Cardiac muscle cell (in vitro differentiated cells and primary cell): ENCODE measurements at regions not wholly inside any gene's neighbourhood (a gene's known extent, or its start where the extent isn't known, plus 50 kb on each side); places are given as distances from the start of the nearest gene placed in this dataset.

Experiments used
- DNase-seq, 2 donors: peaks; one replicate each; pipeline versions ENCODE4 v3.0.0 to v3.0.0-alpha.2; 2010 to 2017; ENCODE audit warnings: low read depth in 1 of 2, low spot score in 1 of 2
- H3K27ac ChIP-seq: fragments of 200-600 bp; sonication (generic); 2 replicates; pipeline ENCODE4 v1.5.1; 2016
- H3K27me3 ChIP-seq: fragments of 200-600 bp; sonication (generic); 2 replicates; pipeline ENCODE4 v1.6.0; 2016; ENCODE audit warnings: control low read depth
- H3K36me3 ChIP-seq: fragments of 200-600 bp; sonication (generic); 2 replicates; pipeline ENCODE4 v1.5.1; 2016; ENCODE audit warnings: control low read depth
- H3K4me1 ChIP-seq: fragments of 200-600 bp; sonication (generic); 2 replicates; pipeline ENCODE4 v1.8.1; 2017; ENCODE audit warnings: low read depth, mild to moderate bottlenecking, mixed run types
- H3K4me3 ChIP-seq: fragments of 200-600 bp; sonication (generic); 2 replicates; pipeline ENCODE4 v1.5.1; 2016; ENCODE audit warnings: mild to moderate bottlenecking
- H3K9me3 ChIP-seq: fragments of 200-600 bp; sonication (generic); 2 replicates; pipeline ENCODE4 v1.5.1; 2017; ENCODE audit warnings: low read depth, mild to moderate bottlenecking, control low read depth
- TF ChIP-seq, protein P1 (sequence below): IDR thresholded peaks from 2 replicates; pipeline ENCODE4 v1.5.1; 2012; ENCODE audit warnings: low read depth, mild to moderate bottlenecking, low read length

DNA sequence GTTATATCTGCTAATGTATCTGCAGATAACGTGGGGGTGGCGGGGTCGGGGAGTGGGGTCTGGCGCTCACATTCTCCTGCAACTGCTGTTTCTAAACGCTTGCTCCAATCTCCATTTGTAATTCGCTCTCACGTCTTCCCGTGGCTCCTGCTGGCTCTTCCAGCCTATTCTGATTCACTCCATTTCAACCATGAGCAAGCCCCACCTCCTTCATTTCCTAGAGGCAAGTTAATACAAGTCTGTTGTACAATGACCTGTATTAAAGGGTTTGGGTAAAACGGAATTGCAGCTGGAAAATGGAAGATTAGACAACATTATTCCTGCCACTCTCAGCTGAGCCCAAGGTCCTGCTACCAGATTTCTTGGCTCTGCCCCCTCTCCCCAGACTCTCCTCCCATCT lies 132.3 kb downstream of the CSNK2A3 start:
- H3K4me3 ChIP-seq, result no peak overlapping the region
- no peak overlapping the region for H3K27ac ChIP-seq
- no peaks in the 10 kb centered on the region for H3K27me3 ChIP-seq
- H3K4me1 ChIP-seq, result no peaks in the 10 kb centered on the region
- H3K9me3 ChIP-seq, result no peaks in the 10 kb centered on the region
- no peak for DNase-seq
- TF ChIP-seq, protein P1, sequence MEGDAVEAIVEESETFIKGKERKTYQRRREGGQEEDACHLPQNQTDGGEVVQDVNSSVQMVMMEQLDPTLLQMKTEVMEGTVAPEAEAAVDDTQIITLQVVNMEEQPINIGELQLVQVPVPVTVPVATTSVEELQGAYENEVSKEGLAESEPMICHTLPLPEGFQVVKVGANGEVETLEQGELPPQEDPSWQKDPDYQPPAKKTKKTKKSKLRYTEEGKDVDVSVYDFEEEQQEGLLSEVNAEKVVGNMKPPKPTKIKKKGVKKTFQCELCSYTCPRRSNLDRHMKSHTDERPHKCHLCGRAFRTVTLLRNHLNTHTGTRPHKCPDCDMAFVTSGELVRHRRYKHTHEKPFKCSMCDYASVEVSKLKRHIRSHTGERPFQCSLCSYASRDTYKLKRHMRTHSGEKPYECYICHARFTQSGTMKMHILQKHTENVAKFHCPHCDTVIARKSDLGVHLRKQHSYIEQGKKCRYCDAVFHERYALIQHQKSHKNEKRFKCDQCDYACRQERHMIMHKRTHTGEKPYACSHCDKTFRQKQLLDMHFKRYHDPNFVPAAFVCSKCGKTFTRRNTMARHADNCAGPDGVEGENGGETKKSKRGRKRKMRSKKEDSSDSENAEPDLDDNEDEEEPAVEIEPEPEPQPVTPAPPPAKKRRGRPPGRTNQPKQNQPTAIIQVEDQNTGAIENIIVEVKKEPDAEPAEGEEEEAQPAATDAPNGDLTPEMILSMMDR, result no peak
- H3K36me3 ChIP-seq, result no peaks in the 10 kb centered on the region

DNA sequence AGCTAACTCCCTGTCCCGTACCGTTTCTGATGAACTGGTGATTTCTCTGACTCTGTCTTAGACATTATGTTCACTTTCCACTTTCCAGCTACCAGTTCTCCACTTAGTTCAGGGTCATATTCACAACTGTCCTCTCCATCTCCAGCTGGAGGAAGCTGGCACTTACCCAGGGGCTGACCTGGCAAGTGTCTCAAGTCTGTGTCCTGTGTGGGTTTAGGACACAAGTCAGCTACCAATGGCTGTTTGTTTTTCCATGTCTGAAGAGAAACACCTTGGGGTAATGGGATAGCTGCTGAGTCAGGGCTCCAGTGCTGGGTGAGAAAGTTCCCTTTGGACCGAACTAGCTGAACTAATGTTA lies 134.4 kb downstream of the CSNK2A3 start:
- Histone ChIP-seq H3K9me3 (no peaks in the 10 kb centered on the region), H3K36me3 (no peaks in the 10 kb centered on the region), H3K4me3 (no peak overlapping the region), H3K27me3 (peaks cover 10% of the 10 kb centered on the region), H3K27ac (no peak overlapping the region), H3K4me1 (no peaks in the 10 kb centered on the region)
- DNase-seq, result no peak
- TF ChIP-seq, protein P1, result no peak

DNA sequence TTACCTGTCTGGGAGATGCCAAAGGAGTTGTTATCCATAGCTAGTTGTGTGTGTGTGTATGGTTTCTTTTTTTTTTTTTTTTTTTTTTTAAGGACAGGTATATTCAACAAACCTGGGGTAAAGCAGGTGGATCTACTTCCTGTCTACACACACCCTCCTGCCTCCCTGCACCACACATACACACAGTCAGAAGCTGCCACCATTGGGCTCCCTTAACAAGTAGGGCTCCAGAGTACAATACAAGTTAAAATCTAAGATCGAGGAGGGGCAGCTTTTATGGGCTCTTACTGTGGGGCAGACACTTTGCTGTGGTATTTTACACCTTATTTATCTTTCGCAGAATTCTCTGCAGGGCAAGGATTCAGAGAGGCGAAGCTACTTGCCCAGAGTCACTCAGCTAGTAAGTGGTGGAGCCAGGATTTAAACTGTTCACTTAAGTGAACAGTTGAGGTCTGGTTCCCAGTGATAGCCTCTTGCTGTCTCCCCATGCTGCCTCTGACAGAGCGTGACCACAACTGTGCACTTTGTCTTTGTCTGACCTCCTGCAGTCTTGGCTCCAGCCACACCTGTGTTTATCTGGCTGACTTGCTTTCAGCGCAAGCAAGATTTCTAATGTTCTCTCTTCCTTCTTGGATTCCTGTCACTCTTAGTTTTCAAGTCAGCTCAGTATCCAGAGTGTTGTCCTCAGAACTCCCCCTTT lies 135.0 kb downstream of the CSNK2A3 start:
- TF ChIP-seq, protein P1, result no peak
- Histone ChIP-seq H3K9me3 (no peaks in the 10 kb centered on the region), H3K4me3 (no peak overlapping the region), H3K27me3 (peaks cover 10% of the 10 kb centered on the region), H3K27ac (no peak overlapping the region), H3K36me3 (no peaks in the 10 kb centered on the region), H3K4me1 (no peaks in the 10 kb centered on the region)
- no peak for DNase-seq

DNA sequence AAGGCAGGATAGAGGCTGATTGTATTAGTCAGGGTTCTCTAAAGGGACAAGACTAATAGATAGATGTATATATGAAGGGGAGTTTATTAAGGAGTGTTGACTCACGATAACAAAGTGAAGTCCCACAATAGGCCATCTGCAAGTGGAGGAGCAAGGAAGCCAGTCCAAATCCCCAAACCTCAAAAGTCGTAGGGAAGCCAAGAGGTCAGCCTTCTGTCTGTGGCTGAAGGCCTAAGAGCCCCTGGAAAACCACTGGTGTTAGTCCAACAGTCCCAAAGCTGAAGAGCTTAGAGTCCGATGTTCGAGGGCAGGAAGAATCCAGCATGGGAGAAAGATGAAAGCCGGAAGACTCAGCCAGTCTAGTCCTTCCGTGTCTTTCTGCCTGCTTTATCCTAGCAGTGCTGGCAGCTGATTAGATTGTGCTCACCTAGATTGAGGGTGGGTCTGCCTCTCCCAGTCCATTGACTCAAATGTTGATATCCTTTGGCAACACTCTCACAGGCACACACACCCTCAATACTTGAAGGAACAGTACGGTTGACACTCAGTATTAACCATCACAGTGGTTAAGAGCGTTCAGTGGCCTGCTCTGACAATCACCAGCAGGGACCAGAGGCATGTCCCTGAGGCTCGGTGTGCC lies 135.6 kb downstream of the CSNK2A3 start:
- DNase-seq, result no peak
- TF ChIP-seq, protein P1, result no peak
- no peaks in the 10 kb centered on the region for H3K9me3 ChIP-seq
- no peak overlapping the region for H3K4me3 ChIP-seq
- no peaks in the 10 kb centered on the region for H3K4me1 ChIP-seq
- no peak overlapping the region for H3K27ac ChIP-seq
- peaks cover 10% of the 10 kb centered on the region for H3K27me3 ChIP-seq
- H3K36me3 ChIP-seq, result no peaks in the 10 kb centered on the region

DNA sequence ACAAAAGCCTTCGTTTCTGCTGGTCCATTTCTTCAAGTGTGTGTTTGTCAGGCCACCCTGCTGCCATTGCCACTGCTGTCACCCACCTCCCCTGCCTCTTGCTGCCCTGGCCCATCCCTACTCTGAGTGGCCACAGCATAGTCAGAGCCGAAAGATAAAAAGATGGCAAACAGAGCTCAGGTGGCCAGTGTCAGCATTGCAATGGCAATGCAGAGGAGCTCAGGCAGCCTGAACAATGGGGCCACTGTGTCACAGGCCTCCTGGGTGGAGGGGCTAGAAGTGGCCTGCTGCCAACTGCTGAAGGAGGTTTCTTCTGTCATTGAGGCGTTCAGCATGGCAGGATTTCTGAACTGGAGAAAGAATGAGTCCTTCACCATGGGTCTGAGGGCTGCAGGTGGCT lies 137.1 kb downstream of the CSNK2A3 start:
- Histone ChIP-seq H3K27me3 (peaks cover 10% of the 10 kb centered on the region), H3K4me3 (no peak overlapping the region), H3K27ac (no peak overlapping the region), H3K9me3 (no peaks in the 10 kb centered on the region), H3K4me1 (no peaks in the 10 kb centered on the region), H3K36me3 (no peaks in the 10 kb centered on the region)
- TF ChIP-seq, protein P1, result no peak
- DNase-seq, result no peak
